PC-9 (cell line): ENCODE measurements at regions not wholly inside any gene's neighbourhood (a gene's known extent, or its start where the extent isn't known, plus 50 kb on each side); places are given as distances from the start of the nearest gene placed in this dataset.

Experiments
- EZH2 ChIP-seq: fragments of 200-600 bp; sonication (generic); IDR thresholded peaks from 2 replicates; pipeline ENCODE4 v1.8.0; 2017; ENCODE audit warnings: antibody characterized with exemption, low read depth
- TF ChIP-seq, protein P1 (sequence below): fragments of 200-600 bp; sonication (generic); conservative IDR thresholded peaks from 2 replicates; pipeline ENCODE4 v1.6.1; 2017; ENCODE audit warnings: mixed run types, antibody characterized with exemption, mild to moderate bottlenecking, moderate library complexity

DNA sequence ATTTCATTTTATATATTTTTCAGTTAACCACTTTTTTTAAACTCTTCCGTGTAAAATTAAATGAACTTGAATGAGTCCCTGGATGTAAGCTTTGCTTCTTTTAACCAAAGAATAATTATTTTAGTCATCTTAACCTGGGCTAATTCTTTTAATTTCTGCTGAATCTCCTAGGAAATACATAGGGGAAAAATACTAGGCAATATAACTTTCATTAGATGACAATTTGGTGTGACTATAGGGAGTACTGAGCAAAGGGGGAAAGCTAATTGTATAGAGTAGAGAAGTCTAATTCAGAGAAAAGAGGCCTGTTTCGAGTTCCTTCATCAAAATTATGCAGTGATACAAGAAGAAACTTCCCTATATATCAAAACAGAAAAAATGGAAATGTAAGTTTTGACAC is 388.1 kb downstream of the NOVA1 start:
- TF ChIP-seq, protein P1, sequence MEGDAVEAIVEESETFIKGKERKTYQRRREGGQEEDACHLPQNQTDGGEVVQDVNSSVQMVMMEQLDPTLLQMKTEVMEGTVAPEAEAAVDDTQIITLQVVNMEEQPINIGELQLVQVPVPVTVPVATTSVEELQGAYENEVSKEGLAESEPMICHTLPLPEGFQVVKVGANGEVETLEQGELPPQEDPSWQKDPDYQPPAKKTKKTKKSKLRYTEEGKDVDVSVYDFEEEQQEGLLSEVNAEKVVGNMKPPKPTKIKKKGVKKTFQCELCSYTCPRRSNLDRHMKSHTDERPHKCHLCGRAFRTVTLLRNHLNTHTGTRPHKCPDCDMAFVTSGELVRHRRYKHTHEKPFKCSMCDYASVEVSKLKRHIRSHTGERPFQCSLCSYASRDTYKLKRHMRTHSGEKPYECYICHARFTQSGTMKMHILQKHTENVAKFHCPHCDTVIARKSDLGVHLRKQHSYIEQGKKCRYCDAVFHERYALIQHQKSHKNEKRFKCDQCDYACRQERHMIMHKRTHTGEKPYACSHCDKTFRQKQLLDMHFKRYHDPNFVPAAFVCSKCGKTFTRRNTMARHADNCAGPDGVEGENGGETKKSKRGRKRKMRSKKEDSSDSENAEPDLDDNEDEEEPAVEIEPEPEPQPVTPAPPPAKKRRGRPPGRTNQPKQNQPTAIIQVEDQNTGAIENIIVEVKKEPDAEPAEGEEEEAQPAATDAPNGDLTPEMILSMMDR, result no peak
- no peak for TF ChIP-seq EZH2
